GM23338 (cell line): ENCODE measurements at regions not wholly inside any gene's neighbourhood (a gene's known extent, or its start where the extent isn't known, plus 50 kb on each side); places are given as distances from the start of the nearest gene placed in this dataset.

Experiments used
- ATAC-seq: fragments of 200-7000 bp; cut with Tn5 transposase; 3 replicates; pipeline ENCODE4 v1.9.1; 2020
- DNase-seq: peaks from one replicate; pipeline ENCODE4 v3.0.0-alpha.2; 2015; ENCODE audit warnings: low spot score
- H2AFZ ChIP-seq: fragments of 200-600 bp; sonication (generic); 2 replicates; pipeline ENCODE4 v1.8.0; 2016; ENCODE audit warnings: antibody characterized with exemption, mild to moderate bottlenecking, moderate library complexity
- H3F3A ChIP-seq: fragments of 200-600 bp; sonication (generic); replicated peaks from 2 replicates; pipeline ENCODE4 v1.8.0; 2017; ENCODE audit warnings: antibody characterized with exemption, mixed run types, low read depth
- H3K27ac ChIP-seq: fragments of 200-600 bp; sonication (generic); 2 replicates; pipeline ENCODE4 v1.6.1; 2016; ENCODE audit warnings: low read depth
- H3K27me3 ChIP-seq: fragments of 200-600 bp; sonication (generic); 2 replicates; pipeline ENCODE4 v1.8.0; 2016; ENCODE audit warnings: mild to moderate bottlenecking, mixed run types, moderate library complexity; ENCODE audit not compliant: insufficient read depth
- H3K36me3 ChIP-seq: fragments of 200-600 bp; sonication (generic); 2 replicates; pipeline ENCODE4 v1.8.0; 2016; ENCODE audit warnings: mild to moderate bottlenecking; ENCODE audit not compliant: insufficient read depth
- H3K4me1 ChIP-seq: fragments of 200-600 bp; sonication (generic); 2 replicates; pipeline ENCODE4 v1.8.0; 2016; ENCODE audit warnings: mild to moderate bottlenecking, moderate library complexity; ENCODE audit not compliant: insufficient read depth
- H3K4me2 ChIP-seq: fragments of 200-600 bp; sonication (generic); 2 replicates; pipeline ENCODE4 v1.7.1; 2017; ENCODE audit warnings: mixed run types
- H3K4me3 ChIP-seq: fragments of 200-600 bp; sonication (generic); 2 replicates; pipeline ENCODE4 v1.6.1; 2016; ENCODE audit warnings: mixed run types
- H3K79me2 ChIP-seq: fragments of 200-600 bp; sonication (generic); replicated peaks from 2 replicates; pipeline ENCODE4 v1.8.0; 2017; ENCODE audit warnings: mild to moderate bottlenecking; ENCODE audit not compliant: insufficient read depth
- H3K9me2 ChIP-seq: fragments of 200-600 bp; sonication (generic); 2 replicates; pipeline ENCODE4 v1.8.0; 2017; ENCODE audit not compliant: insufficient read depth
- H4K20me1 ChIP-seq: fragments of 200-600 bp; sonication (generic); replicated peaks from 2 replicates; pipeline ENCODE4 v1.8.0; 2017; ENCODE audit warnings: mild to moderate bottlenecking; ENCODE audit not compliant: insufficient read depth
- H3K27ac Mint-ChIP-seq: 2 replicates; pipeline ENCODE4 v1.8.0; 2020; ENCODE audit warnings: inconsistent platforms, mild to moderate bottlenecking, moderate library complexity, mixed read lengths
- H3K27me3 Mint-ChIP-seq: 3 replicates; pipeline ENCODE4 v1.8.0; 2022; ENCODE audit warnings: low read depth, mild to moderate bottlenecking, moderate library complexity, mixed read lengths, inconsistent platforms; ENCODE audit not compliant: insufficient read depth, poor library complexity
- H3K36me3 Mint-ChIP-seq: 3 replicates; pipeline ENCODE4 v1.8.0; 2021; ENCODE audit warnings: low read depth, mild to moderate bottlenecking, inconsistent platforms, moderate library complexity, mixed read lengths
- H3K4me1 Mint-ChIP-seq: 3 replicates; pipeline ENCODE4 v1.8.0; 2020; ENCODE audit warnings: mild to moderate bottlenecking, inconsistent platforms, mixed read lengths
- H3K4me3 Mint-ChIP-seq: 3 replicates; pipeline ENCODE4 v1.8.0; 2021; ENCODE audit warnings: moderate library complexity, mild to moderate bottlenecking, inconsistent platforms, mixed read lengths
- H3K9me3 Mint-ChIP-seq: 3 replicates; pipeline ENCODE4 v1.8.0; 2020; ENCODE audit warnings: moderate library complexity, mild to moderate bottlenecking, inconsistent platforms, mixed read lengths
- CREB1 ChIP-seq: fragments of 250-450 bp; sonication (Bioruptor Pico); IDR thresholded peaks from 2 replicates; pipeline ENCODE4 v1.5.0; 2020; ENCODE audit warnings: low read depth, mild to moderate bottlenecking, moderate library complexity
- EZH2 ChIP-seq: fragments of 200-600 bp; sonication (generic); IDR thresholded peaks from one replicate; pipeline ENCODE4 v1.8.0; 2017; ENCODE audit warnings: antibody characterized with exemption, mild to moderate bottlenecking, low read depth; ENCODE audit not compliant: unreplicated experiment
- EZH2phosphoT487 ChIP-seq: fragments of 200-600 bp; sonication (generic); IDR thresholded peaks from one replicate; pipeline ENCODE4 v1.8.1; 2018; ENCODE audit warnings: antibody characterized with exemption; ENCODE audit not compliant: unreplicated experiment
- JUNB ChIP-seq: IDR thresholded peaks from one replicate; pipeline ENCODE4 v1.6.1; 2016; ENCODE audit warnings: antibody characterized with exemption; ENCODE audit not compliant: unreplicated experiment
- NANOG ChIP-seq: IDR thresholded peaks from 2 replicates; pipeline ENCODE4 v1.6.1; 2016; ENCODE audit warnings: antibody characterized with exemption, borderline replicate concordance
- POLR2AphosphoS5 ChIP-seq: IDR thresholded peaks from 2 replicates; pipeline ENCODE4 v1.6.1; 2016; ENCODE audit warnings: antibody characterized with exemption, low read depth
- STAT1 ChIP-seq: IDR thresholded peaks from one replicate; pipeline ENCODE4 v1.6.1; 2016; ENCODE audit warnings: antibody characterized with exemption; ENCODE audit not compliant: unreplicated experiment
- ZNF114 ChIP-seq: fragments of 250-450 bp; sonication (Bioruptor Pico); IDR thresholded peaks from 2 replicates; pipeline ENCODE4 v1.5.0; 2020; ENCODE audit warnings: mild to moderate bottlenecking, moderate library complexity
- ZNF331 ChIP-seq: fragments of 250-450 bp; sonication (Bioruptor Pico); IDR thresholded peaks from 2 replicates; pipeline ENCODE4 v1.5.0; 2020; ENCODE audit warnings: low read depth, mild to moderate bottlenecking, moderate library complexity
- TF ChIP-seq, protein P1 (sequence below): fragments of 250-450 bp; sonication (Bioruptor Pico); IDR thresholded peaks from 2 replicates; pipeline ENCODE4 v1.5.0; 2020; ENCODE audit warnings: mild to moderate bottlenecking, moderate library complexity
- TF ChIP-seq, protein P2 (sequence below), 2 experiments: fragments of 200-600 bp in 1 of 2; sonication (generic) in 1 of 2; conservative IDR thresholded peaks; 2 replicates each; pipeline versions ENCODE4 v1.5.1 to v1.6.1; 2016 to 2017; ENCODE audit warnings: antibody characterized with exemption in 2 of 2, low read depth in 2 of 2, mild to moderate bottlenecking in 2 of 2, moderate library complexity in 1 of 2
- TF ChIP-seq, protein P3 (sequence below): IDR thresholded peaks from one replicate; pipeline ENCODE4 v1.6.1; 2018; ENCODE audit warnings: antibody characterized with exemption; ENCODE audit not compliant: unreplicated experiment
- TF ChIP-seq, protein P4 (sequence below): IDR thresholded peaks from 2 replicates; pipeline ENCODE4 v1.6.1; 2016; ENCODE audit warnings: antibody characterized with exemption

DNA sequence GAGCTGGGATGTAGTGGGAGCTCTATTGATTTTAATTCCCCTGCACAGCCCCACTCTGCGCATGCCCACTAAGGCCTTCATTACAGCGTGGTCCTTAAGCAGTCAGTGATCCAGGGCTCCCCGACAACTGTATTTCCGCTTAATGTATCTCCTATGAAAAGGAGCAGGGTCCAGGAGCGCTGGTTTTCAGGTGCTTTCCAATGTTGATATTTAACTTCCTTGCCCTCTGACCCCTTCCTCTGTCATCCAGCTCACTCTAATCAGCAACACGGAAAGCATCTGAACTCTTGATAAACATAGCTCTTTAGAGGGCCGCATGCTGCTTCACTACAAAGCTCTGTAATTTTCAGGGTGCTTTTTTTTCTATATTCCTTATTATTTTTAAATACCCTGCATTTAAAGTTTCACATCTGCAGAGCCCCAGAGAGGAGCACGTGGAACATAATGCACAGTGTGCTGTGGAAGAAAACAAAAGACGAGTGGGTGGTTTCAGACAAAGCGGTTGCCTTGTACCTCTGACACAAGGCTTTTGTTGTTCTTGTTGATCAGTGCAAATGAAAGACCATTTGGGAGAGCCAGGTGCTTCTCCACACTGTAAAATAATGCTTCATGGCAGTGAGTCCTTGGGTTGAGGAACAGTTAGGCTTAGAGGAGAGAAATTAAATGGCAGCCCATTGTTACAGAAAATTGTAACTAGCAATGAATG is 465.9 kb upstream of the CELF2 start:
- Mint-ChIP-seq H3K36me3 (no peaks in the 10 kb centered on the region), H3K27ac (no peak overlapping the region), H3K9me3 (no peaks in the 10 kb centered on the region), H3K27me3 (no peaks in the 10 kb centered on the region), H3K4me1 (peaks cover 6% of the 10 kb centered on the region), H3K4me3 (no peak overlapping the region)
- H3K4me1 ChIP-seq = peaks cover 9% of the 10 kb centered on the region; the same call in 1 of the 2 replicates
- no peak for DNase-seq
- no peaks in the 10 kb centered on the region for H3K36me3 ChIP-seq
- TF ChIP-seq, protein P1, sequence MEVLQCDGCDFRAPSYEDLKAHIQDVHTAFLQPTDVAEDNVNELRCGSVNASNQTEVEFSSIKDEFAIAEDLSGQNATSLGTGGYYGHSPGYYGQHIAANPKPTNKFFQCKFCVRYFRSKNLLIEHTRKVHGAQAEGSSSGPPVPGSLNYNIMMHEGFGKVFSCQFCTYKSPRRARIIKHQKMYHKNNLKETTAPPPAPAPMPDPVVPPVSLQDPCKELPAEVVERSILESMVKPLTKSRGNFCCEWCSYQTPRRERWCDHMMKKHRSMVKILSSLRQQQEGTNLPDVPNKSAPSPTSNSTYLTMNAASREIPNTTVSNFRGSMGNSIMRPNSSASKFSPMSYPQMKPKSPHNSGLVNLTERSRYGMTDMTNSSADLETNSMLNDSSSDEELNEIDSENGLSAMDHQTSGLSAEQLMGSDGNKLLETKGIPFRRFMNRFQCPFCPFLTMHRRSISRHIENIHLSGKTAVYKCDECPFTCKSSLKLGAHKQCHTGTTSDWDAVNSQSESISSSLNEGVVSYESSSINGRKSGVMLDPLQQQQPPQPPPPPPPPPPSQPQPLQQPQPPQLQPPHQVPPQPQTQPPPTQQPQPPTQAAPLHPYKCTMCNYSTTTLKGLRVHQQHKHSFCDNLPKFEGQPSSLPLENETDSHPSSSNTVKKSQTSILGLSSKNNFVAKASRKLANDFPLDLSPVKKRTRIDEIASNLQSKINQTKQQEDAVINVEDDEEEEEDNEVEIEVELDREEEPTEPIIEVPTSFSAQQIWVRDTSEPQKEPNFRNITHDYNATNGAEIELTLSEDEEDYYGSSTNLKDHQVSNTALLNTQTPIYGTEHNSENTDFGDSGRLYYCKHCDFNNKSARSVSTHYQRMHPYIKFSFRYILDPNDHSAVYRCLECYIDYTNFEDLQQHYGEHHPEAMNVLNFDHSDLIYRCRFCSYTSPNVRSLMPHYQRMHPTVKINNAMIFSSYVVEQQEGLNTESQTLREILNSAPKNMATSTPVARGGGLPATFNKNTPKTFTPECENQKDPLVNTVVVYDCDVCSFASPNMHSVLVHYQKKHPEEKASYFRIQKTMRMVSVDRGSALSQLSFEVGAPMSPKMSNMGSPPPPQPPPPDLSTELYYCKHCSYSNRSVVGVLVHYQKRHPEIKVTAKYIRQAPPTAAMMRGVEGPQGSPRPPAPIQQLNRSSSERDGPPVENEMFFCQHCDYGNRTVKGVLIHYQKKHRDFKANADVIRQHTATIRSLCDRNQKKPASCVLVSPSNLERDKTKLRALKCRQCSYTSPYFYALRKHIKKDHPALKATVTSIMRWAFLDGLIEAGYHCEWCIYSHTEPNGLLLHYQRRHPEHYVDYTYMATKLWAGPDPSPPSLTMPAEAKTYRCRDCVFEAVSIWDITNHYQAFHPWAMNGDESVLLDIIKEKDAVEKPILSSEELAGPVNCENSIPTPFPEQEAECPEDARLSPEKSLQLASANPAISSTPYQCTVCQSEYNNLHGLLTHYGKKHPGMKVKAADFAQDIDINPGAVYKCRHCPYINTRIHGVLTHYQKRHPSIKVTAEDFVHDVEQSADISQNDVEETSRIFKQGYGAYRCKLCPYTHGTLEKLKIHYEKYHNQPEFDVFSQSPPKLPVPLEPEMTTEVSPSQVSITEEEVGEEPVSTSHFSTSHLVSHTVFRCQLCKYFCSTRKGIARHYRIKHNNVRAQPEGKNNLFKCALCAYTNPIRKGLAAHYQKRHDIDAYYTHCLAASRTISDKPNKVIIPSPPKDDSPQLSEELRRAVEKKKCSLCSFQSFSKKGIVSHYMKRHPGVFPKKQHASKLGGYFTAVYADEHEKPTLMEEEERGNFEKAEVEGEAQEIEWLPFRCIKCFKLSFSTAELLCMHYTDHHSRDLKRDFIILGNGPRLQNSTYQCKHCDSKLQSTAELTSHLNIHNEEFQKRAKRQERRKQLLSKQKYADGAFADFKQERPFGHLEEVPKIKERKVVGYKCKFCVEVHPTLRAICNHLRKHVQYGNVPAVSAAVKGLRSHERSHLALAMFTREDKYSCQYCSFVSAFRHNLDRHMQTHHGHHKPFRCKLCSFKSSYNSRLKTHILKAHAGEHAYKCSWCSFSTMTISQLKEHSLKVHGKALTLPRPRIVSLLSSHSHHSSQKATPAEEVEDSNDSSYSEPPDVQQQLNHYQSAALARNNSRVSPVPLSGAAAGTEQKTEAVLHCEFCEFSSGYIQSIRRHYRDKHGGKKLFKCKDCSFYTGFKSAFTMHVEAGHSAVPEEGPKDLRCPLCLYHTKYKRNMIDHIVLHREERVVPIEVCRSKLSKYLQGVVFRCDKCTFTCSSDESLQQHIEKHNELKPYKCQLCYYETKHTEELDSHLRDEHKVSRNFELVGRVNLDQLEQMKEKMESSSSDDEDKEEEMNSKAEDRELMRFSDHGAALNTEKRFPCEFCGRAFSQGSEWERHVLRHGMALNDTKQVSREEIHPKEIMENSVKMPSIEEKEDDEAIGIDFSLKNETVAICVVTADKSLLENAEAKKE (CRISPR knock-in tag) = no peak
- no peak for TF ChIP-seq POLR2AphosphoS5
- TF ChIP-seq EZH2 = no peak
- TF ChIP-seq ZNF331 (CRISPR knock-in tag) = no peak
- no peak for TF ChIP-seq CREB1 (CRISPR knock-in tag)
- no peak for TF ChIP-seq STAT1
- no peak for TF ChIP-seq JUNB
- TF ChIP-seq, protein P2, sequence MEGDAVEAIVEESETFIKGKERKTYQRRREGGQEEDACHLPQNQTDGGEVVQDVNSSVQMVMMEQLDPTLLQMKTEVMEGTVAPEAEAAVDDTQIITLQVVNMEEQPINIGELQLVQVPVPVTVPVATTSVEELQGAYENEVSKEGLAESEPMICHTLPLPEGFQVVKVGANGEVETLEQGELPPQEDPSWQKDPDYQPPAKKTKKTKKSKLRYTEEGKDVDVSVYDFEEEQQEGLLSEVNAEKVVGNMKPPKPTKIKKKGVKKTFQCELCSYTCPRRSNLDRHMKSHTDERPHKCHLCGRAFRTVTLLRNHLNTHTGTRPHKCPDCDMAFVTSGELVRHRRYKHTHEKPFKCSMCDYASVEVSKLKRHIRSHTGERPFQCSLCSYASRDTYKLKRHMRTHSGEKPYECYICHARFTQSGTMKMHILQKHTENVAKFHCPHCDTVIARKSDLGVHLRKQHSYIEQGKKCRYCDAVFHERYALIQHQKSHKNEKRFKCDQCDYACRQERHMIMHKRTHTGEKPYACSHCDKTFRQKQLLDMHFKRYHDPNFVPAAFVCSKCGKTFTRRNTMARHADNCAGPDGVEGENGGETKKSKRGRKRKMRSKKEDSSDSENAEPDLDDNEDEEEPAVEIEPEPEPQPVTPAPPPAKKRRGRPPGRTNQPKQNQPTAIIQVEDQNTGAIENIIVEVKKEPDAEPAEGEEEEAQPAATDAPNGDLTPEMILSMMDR (conservative IDR thresholded peaks at IDR 0.05; ENCODE audit: low read depth in 2 of 2) = no peak
- TF ChIP-seq, protein P3, sequence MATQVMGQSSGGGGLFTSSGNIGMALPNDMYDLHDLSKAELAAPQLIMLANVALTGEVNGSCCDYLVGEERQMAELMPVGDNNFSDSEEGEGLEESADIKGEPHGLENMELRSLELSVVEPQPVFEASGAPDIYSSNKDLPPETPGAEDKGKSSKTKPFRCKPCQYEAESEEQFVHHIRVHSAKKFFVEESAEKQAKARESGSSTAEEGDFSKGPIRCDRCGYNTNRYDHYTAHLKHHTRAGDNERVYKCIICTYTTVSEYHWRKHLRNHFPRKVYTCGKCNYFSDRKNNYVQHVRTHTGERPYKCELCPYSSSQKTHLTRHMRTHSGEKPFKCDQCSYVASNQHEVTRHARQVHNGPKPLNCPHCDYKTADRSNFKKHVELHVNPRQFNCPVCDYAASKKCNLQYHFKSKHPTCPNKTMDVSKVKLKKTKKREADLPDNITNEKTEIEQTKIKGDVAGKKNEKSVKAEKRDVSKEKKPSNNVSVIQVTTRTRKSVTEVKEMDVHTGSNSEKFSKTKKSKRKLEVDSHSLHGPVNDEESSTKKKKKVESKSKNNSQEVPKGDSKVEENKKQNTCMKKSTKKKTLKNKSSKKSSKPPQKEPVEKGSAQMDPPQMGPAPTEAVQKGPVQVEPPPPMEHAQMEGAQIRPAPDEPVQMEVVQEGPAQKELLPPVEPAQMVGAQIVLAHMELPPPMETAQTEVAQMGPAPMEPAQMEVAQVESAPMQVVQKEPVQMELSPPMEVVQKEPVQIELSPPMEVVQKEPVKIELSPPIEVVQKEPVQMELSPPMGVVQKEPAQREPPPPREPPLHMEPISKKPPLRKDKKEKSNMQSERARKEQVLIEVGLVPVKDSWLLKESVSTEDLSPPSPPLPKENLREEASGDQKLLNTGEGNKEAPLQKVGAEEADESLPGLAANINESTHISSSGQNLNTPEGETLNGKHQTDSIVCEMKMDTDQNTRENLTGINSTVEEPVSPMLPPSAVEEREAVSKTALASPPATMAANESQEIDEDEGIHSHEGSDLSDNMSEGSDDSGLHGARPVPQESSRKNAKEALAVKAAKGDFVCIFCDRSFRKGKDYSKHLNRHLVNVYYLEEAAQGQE = no peak
- no peak for TF ChIP-seq ZNF114 (CRISPR knock-in tag)
- TF ChIP-seq, protein P4, sequence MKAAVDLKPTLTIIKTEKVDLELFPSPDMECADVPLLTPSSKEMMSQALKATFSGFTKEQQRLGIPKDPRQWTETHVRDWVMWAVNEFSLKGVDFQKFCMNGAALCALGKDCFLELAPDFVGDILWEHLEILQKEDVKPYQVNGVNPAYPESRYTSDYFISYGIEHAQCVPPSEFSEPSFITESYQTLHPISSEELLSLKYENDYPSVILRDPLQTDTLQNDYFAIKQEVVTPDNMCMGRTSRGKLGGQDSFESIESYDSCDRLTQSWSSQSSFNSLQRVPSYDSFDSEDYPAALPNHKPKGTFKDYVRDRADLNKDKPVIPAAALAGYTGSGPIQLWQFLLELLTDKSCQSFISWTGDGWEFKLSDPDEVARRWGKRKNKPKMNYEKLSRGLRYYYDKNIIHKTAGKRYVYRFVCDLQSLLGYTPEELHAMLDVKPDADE = no peak
- TF ChIP-seq EZH2phosphoT487 = no peak
- no peak for TF ChIP-seq NANOG
- peaks cover 12% of the 10 kb centered on the region for H3K9me2 ChIP-seq
- H3K79me2 ChIP-seq = no peaks in the 10 kb centered on the region
- no peaks in the 10 kb centered on the region for H4K20me1 ChIP-seq
- H3K27ac ChIP-seq = no peak overlapping the region
- no peak overlapping the region for H3K4me3 ChIP-seq
- ATAC-seq = no peak
- H3K27me3 ChIP-seq = no peaks in the 10 kb centered on the region
- H3K4me2 ChIP-seq = no peak overlapping the region
- peak overlapping the region; percentile 56; the same call in 1 of the 2 replicates for H2AFZ ChIP-seq
- no peaks in the 10 kb centered on the region for H3F3A ChIP-seq
